ENCODE measurements at regions not wholly inside any gene's neighbourhood (a gene's known extent, or its start where the extent isn't known, plus 50 kb on each side); places are given as distances from the start of the nearest gene placed in this dataset.

GRCh38 chr15:81562986-81563385 lies 189.0 kb upstream of the TMC3 start:
- TF ChIP-seq POLR2A (IDR thresholded peaks at IDR 0.05; ENCODE audit: low read depth, low read length) (no peak), POLR2AphosphoS5 (IDR thresholded peaks at IDR 0.05; ENCODE audit: low read depth, low read length) (no peak)
